Fibroblast of lung (primary cell): ENCODE measurements at regions not wholly inside any gene's neighbourhood (a gene's known extent, or its start where the extent isn't known, plus 50 kb on each side); places are given as distances from the start of the nearest gene placed in this dataset.
"Not testable (repeated sequence)": the region's sequence is repeated elsewhere in the genome, so short reads cannot be mapped to it uniquely, and the experiment has no call there.

Source experiments
- DNase-seq, 2 donors: peaks; one replicate each; pipeline versions ENCODE4 v3.0.0 to v3.0.0-alpha.2; 2010; ENCODE audit warnings: low read depth in 2 of 2
- H2AFZ ChIP-seq: 2 replicates; pipeline ENCODE4 v1.5.1; 2012; ENCODE audit warnings: low read length, control low read depth, inconsistent platforms
- H3K27ac ChIP-seq: 2 replicates; pipeline ENCODE4 v1.5.1; 2011; ENCODE audit warnings: low read length, control low read depth; ENCODE audit not compliant: insufficient read depth
- H3K27me3 ChIP-seq: 2 replicates; pipeline ENCODE4 v1.5.1; 2011; ENCODE audit warnings: mild to moderate bottlenecking, low read length; ENCODE audit not compliant: control insufficient read depth, insufficient read depth
- H3K36me3 ChIP-seq: 2 replicates; pipeline ENCODE4 v1.5.1; 2011; ENCODE audit warnings: low read length; ENCODE audit not compliant: control insufficient read depth, insufficient read depth
- H3K4me1 ChIP-seq: 2 replicates; pipeline ENCODE4 v1.5.1; 2011; ENCODE audit warnings: low read length; ENCODE audit not compliant: control insufficient read depth, insufficient read depth; ENCODE audit errors: extremely low read depth
- H3K4me2 ChIP-seq: 2 replicates; pipeline ENCODE4 v1.5.1; 2011; ENCODE audit warnings: low read length, control low read depth; ENCODE audit not compliant: insufficient read depth; ENCODE audit errors: extremely low read depth
- H3K4me3 ChIP-seq, 4 experiments: fragments of 200-600 bp in 1 of 4; sonication (generic) in 1 of 4; replicated peaks in 1 of 4; 2 replicates each; pipeline ENCODE4 v1.5.1; 2011 to 2016; ENCODE audit warnings: low read length in 4 of 4, low read depth in 3 of 4, mild to moderate bottlenecking in 3 of 4, control low read depth in 2 of 4, inconsistent platforms in 1 of 4, mixed read lengths in 1 of 4; ENCODE audit not compliant: insufficient read depth in 1 of 4; ENCODE audit errors: control extremely low read depth in 1 of 4
- H3K79me2 ChIP-seq: 2 replicates; pipeline ENCODE4 v1.5.1; 2012; ENCODE audit warnings: mild to moderate bottlenecking, low read length, inconsistent platforms; ENCODE audit not compliant: control insufficient read depth, insufficient read depth
- H3K9ac ChIP-seq: 2 replicates; pipeline ENCODE4 v1.5.1; 2011; ENCODE audit warnings: mild to moderate bottlenecking, low read length, control low read depth; ENCODE audit not compliant: insufficient read depth
- H3K9me3 ChIP-seq: 2 replicates; pipeline ENCODE4 v1.5.1; 2012; ENCODE audit warnings: low read depth, low read length; ENCODE audit not compliant: control insufficient read depth, insufficient read depth
- H4K20me1 ChIP-seq: 2 replicates; pipeline ENCODE4 v1.5.1; 2011; ENCODE audit warnings: low read length; ENCODE audit not compliant: control insufficient read depth, insufficient read depth; ENCODE audit errors: extremely low read depth
- EZH2 ChIP-seq: IDR thresholded peaks from 2 replicates; pipeline ENCODE4 v1.5.1; 2012; ENCODE audit warnings: low read length, control low read depth, mild to moderate bottlenecking; ENCODE audit errors: missing control alignments
- TF ChIP-seq, protein P1 (sequence below), 2 donors: IDR thresholded peaks in 1 of 2; conservative IDR thresholded peaks in 1 of 2; 1 replicate in 1 of 2; 2 replicates in 1 of 2; pipeline ENCODE4 v1.5.1; 2011 to 2012; ENCODE audit warnings: low read length in 2 of 2, control low read depth in 1 of 2, inconsistent platforms in 1 of 2, low read depth in 1 of 2, mild to moderate bottlenecking in 1 of 2

DNA sequence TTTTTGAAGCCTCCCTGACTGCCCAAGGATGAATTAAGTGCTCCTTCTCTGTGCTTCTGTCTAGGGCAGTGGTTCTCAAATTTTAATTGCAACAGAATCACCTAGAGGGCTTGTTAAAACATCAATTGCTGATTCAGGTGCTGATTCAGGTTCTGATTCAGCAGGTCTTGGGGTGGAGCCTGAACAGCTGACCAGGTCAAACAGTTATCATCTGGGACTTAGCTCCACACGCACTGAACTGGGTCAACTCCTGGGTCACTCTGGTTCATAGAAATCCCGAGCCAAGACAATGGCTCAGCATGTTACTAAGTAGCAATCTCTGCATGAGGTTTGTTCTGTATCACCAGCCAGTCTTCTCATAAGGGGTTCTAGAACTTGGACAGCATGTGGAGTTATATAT is 192.3 kb downstream of the GJA1 start:
- TF ChIP-seq, protein P1, sequence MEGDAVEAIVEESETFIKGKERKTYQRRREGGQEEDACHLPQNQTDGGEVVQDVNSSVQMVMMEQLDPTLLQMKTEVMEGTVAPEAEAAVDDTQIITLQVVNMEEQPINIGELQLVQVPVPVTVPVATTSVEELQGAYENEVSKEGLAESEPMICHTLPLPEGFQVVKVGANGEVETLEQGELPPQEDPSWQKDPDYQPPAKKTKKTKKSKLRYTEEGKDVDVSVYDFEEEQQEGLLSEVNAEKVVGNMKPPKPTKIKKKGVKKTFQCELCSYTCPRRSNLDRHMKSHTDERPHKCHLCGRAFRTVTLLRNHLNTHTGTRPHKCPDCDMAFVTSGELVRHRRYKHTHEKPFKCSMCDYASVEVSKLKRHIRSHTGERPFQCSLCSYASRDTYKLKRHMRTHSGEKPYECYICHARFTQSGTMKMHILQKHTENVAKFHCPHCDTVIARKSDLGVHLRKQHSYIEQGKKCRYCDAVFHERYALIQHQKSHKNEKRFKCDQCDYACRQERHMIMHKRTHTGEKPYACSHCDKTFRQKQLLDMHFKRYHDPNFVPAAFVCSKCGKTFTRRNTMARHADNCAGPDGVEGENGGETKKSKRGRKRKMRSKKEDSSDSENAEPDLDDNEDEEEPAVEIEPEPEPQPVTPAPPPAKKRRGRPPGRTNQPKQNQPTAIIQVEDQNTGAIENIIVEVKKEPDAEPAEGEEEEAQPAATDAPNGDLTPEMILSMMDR (conservative IDR thresholded peaks at IDR 0.05 in 1 of 2, IDR thresholded peaks at IDR 0.05 in 1 of 2; ENCODE audit: low read depth in 1 of 2, low read length in 2 of 2): no peak
- no peak for TF ChIP-seq EZH2
- no peaks in the 10 kb centered on the region for H3K4me1 ChIP-seq
- no peaks in the 10 kb centered on the region for H3K9me3 ChIP-seq
- H3K27me3 ChIP-seq: no peaks in the 10 kb centered on the region
- H3K4me2 ChIP-seq: no peak overlapping the region
- no peaks in the 10 kb centered on the region for H4K20me1 ChIP-seq
- no peak overlapping the region for H3K27ac ChIP-seq
- no peak for DNase-seq
- no peak overlapping the region for H2AFZ ChIP-seq
- no peaks in the 10 kb centered on the region for H3K79me2 ChIP-seq
- no peak overlapping the region for H3K9ac ChIP-seq
- no peaks in the 10 kb centered on the region for H3K36me3 ChIP-seq
- H3K4me3 ChIP-seq: no peak overlapping the region

DNA sequence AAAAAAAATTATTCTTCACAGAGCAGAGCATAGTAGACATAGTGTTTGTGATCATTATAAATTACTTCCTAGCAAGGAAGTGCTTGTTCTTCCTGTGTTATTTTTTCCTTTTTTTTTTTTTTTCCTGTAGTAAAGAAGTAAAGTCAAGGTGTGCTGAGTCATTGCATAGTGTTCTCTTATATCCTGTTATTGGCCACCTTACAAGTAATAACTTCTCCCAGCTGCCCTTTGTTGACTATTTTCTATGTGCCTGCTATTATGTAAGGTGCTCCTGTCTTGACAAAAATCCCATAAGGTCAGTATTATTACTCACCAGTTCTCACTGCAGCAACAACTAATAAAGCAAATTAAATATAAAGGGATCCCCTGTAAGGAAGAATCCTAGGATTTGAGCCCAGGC is 195.3 kb downstream of the GJA1 start:
- DNase-seq: no peak
- no peak overlapping the region for H3K4me3 ChIP-seq
- TF ChIP-seq, protein P1 (conservative IDR thresholded peaks at IDR 0.05 in 1 of 2, IDR thresholded peaks at IDR 0.05 in 1 of 2; ENCODE audit: low read depth in 1 of 2, low read length in 2 of 2): no peak
- TF ChIP-seq EZH2: no peak
- H3K79me2 ChIP-seq: no peaks in the 10 kb centered on the region
- H3K36me3 ChIP-seq: no peaks in the 10 kb centered on the region
- no peaks in the 10 kb centered on the region for H3K27me3 ChIP-seq
- H3K27ac ChIP-seq: no peak overlapping the region
- no peak overlapping the region for H3K4me2 ChIP-seq
- no peak overlapping the region for H3K9ac ChIP-seq
- H3K4me1 ChIP-seq: no peaks in the 10 kb centered on the region
- no peaks in the 10 kb centered on the region for H3K9me3 ChIP-seq
- no peak overlapping the region for H2AFZ ChIP-seq
- no peaks in the 10 kb centered on the region for H4K20me1 ChIP-seq

DNA sequence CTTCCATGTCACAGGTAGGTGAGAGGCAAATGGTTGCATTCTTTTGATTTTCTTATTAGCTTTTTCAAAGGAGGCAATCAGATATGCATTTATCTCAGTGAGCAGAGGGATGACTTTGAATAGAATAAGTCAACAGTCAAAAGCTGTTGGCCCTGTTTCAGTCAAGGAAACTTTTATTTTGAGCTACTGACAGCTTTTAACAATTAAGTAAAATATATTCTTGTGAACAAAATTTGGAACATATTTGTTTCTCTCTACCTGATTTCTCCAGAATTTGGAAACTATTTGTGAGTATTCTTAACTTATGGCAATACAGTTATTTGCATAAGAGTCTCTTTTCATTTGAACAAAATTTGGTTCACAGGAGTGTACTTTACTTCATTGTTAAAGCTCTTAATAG is 196.3 kb downstream of the GJA1 start:
- not testable (repeated sequence) for H3K36me3 ChIP-seq, H4K20me1 ChIP-seq, DNase-seq, H3K9ac ChIP-seq, H2AFZ ChIP-seq, H3K27me3 ChIP-seq, H3K79me2 ChIP-seq, H3K4me1 ChIP-seq, H3K4me3 ChIP-seq, H3K9me3 ChIP-seq, H3K27ac ChIP-seq, H3K4me2 ChIP-seq

DNA sequence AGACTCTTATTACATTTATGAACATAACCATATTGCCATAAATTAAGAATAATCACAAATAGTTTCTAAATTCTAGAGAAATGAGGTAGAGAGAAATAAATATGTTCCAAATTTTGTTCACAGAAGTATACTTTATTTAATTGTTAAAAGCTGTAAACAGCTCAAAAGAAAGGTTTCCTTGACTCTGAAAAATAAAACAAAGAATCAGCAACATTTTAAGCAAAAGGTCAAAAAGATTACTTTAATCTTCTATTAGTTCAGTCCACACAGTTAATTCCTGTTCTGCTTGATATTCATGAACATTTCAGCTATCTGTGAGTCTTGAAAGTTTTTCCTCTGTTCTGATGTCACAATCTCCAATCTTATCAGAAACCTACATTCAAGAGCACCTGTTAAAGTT is 197.9 kb downstream of the GJA1 start:
- Histone ChIP-seq H3K4me1 (no peaks in the 10 kb centered on the region), H3K9ac (no peak overlapping the region), H2AFZ (no peak overlapping the region), H3K4me3 (no peak overlapping the region), H3K27me3 (no peaks in the 10 kb centered on the region), H4K20me1 (no peaks in the 10 kb centered on the region), H3K36me3 (no peaks in the 10 kb centered on the region), H3K79me2 (no peaks in the 10 kb centered on the region), H3K27ac (no peak overlapping the region), H3K4me2 (no peak overlapping the region), H3K9me3 (no peaks in the 10 kb centered on the region)
- no peak for TF ChIP-seq EZH2
- TF ChIP-seq, protein P1 (conservative IDR thresholded peaks at IDR 0.05 in 1 of 2, IDR thresholded peaks at IDR 0.05 in 1 of 2; ENCODE audit: low read depth in 1 of 2, low read length in 2 of 2): no peak
- DNase-seq: no peak

DNA sequence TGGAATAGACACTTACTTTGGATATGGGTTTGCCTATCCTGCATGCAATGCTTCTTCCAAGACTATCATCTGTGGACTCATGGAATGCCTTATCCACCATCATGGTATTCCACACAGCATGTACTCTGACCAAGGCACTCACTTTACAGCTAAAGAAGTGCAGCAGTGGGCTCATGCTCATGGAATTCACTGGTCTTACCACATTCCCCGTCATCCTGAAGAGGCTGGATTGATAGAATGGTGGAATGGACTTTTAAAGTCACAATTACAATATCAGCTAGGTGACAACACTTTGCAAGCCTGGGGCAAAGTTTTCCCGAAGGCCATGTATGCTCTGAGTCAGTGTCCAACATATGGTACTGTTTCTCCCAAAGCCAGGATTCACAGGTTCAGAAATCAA is 199.1 kb downstream of the GJA1 start:
- H3K27me3 ChIP-seq, H3K27ac ChIP-seq, H3K36me3 ChIP-seq: not testable (repeated sequence)

More for the DNA sequence above, 199.1 kb downstream of the GJA1 start:
- not testable (repeated sequence) for H3K4me1 ChIP-seq, H2AFZ ChIP-seq, DNase-seq, H3K4me2 ChIP-seq, H4K20me1 ChIP-seq, H3K4me3 ChIP-seq, H3K79me2 ChIP-seq, H3K9me3 ChIP-seq, H3K9ac ChIP-seq
